Ishikawa (cell line): ENCODE measurements at regions not wholly inside any gene's neighbourhood (a gene's known extent, or its start where the extent isn't known, plus 50 kb on each side); places are given as distances from the start of the nearest gene placed in this dataset.

Experiments
- YY1 ChIP-seq: IDR thresholded peaks from 2 replicates; pipeline ENCODE4 v1.6.1; 2012; ENCODE audit warnings: low read depth
- ZBTB7A ChIP-seq: IDR thresholded peaks from 2 replicates; pipeline ENCODE4 v1.6.1; 2012; ENCODE audit warnings: low read depth

DNA sequence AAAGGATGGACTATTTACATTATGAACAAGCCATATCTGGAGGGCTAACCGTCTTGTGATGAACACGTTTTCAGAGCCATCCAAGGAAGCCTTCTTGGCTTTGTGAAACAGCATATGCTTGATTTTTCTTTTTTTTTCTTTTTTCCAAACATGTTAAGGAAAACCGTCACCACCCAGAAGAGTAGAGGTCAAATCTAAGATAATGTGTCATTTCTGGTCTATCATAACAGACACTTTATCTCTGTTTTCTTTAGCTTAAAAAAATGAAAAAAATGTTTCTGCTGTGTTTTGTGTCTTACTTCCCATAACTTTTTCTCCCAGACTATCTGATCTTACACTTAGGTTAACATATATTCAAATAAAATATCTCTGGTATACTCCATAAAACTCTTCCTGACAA is 76.1 kb upstream of the DGKB start:
- TF ChIP-seq ZBTB7A: no peak
- TF ChIP-seq YY1: no peak
